PC-9 (cell line): ENCODE measurements at regions not wholly inside any gene's neighbourhood (a gene's known extent, or its start where the extent isn't known, plus 50 kb on each side); places are given as distances from the start of the nearest gene placed in this dataset.

Experiments used
- BruUV-seq: library from RNA; stranded (reverse); fragments of 400-500 nt; replicated peaks from 2 replicates; lab custom pipeline; 2021; lab: Mats Ljungman, UMichigan
- CTCF ChIA-PET: fragments of 300-600 bp; sonication (Branson Sonifier 250); formaldehyde crosslinking; loops from one replicate; lab custom pipeline; 2022; ENCODE audit warnings: antibody characterized with exemption; lab: Charles Lee
- POLR2A ChIA-PET: fragments of 300-600 bp; sonication (Branson Sonifier 250); formaldehyde crosslinking; loops from one replicate; lab custom pipeline; 2022; ENCODE audit warnings: antibody characterized with exemption; ENCODE audit not compliant: unreplicated experiment; lab: Charles Lee
- DNase-seq, 2 experiments: peaks; one replicate each; pipeline versions ENCODE4 v3.0.0 to v3.0.0-alpha.2; 2015 to 2022; ENCODE audit warnings: mixed read lengths in 1 of 2
- H2AFZ ChIP-seq: fragments of 200-600 bp; sonication (generic); 2 replicates; pipeline ENCODE4 v1.8.1; 2017; ENCODE audit warnings: antibody characterized with exemption
- H3F3A ChIP-seq: fragments of 200-600 bp; sonication (generic); 2 replicates; pipeline ENCODE4 v1.8.1; 2017; ENCODE audit warnings: antibody characterized with exemption, mild to moderate bottlenecking, low read depth; ENCODE audit not compliant: insufficient read depth
- H3K27ac ChIP-seq: fragments of 200-600 bp; sonication (generic); 2 replicates; pipeline ENCODE4 v1.6.1; 2016; ENCODE audit warnings: mixed run types
- H3K27me3 ChIP-seq: fragments of 200-600 bp; sonication (generic); 2 replicates; pipeline ENCODE4 v1.6.1; 2016; ENCODE audit warnings: low read depth, mixed run types; ENCODE audit not compliant: insufficient read depth
- H3K36me3 ChIP-seq: fragments of 200-600 bp; sonication (generic); 2 replicates; pipeline ENCODE4 v1.6.1; 2016; ENCODE audit warnings: low read depth, mixed run types
- H3K4me1 ChIP-seq: fragments of 200-600 bp; sonication (generic); replicated peaks from 2 replicates; pipeline ENCODE4 v1.6.1; 2016; ENCODE audit warnings: mixed run types; ENCODE audit not compliant: insufficient read depth
- H3K4me2 ChIP-seq: fragments of 200-600 bp; sonication (generic); 2 replicates; pipeline ENCODE4 v1.6.1; 2017; ENCODE audit warnings: mixed run types
- H3K4me3 ChIP-seq: fragments of 200-600 bp; sonication (generic); 2 replicates; pipeline ENCODE4 v1.6.1; 2016; ENCODE audit warnings: mixed run types
- H3K79me2 ChIP-seq: fragments of 200-600 bp; sonication (generic); 2 replicates; pipeline ENCODE4 v1.6.1; 2017; ENCODE audit warnings: low read depth, mixed run types
- H3K9me2 ChIP-seq: fragments of 200-600 bp; sonication (generic); 2 replicates; pipeline ENCODE4 v1.8.1; 2017; ENCODE audit warnings: mild to moderate bottlenecking; ENCODE audit not compliant: insufficient read depth
- H3K9me3 ChIP-seq: fragments of 200-600 bp; sonication (generic); 2 replicates; pipeline ENCODE4 v1.8.1; 2016; ENCODE audit warnings: low read depth; ENCODE audit not compliant: insufficient read depth
- H4K20me1 ChIP-seq: fragments of 200-600 bp; sonication (generic); 2 replicates; pipeline ENCODE4 v1.8.1; 2017; ENCODE audit not compliant: insufficient read depth
- CTCF ChIP-seq: fragments of 200-600 bp; sonication (generic); conservative IDR thresholded peaks from 2 replicates; pipeline ENCODE4 v1.6.1; 2017; ENCODE audit warnings: mixed run types, antibody characterized with exemption, mild to moderate bottlenecking, moderate library complexity
- EZH2 ChIP-seq: fragments of 200-600 bp; sonication (generic); IDR thresholded peaks from 2 replicates; pipeline ENCODE4 v1.8.0; 2017; ENCODE audit warnings: antibody characterized with exemption, low read depth
- intact Hi-C: fragments of 100-400 bp; cut with micrococcal nuclease; formaldehyde crosslinking; loops from one replicate; pipeline ENCODE4 v1.10.0; 2022; ENCODE audit not compliant: unreplicated experiment

DNA sequence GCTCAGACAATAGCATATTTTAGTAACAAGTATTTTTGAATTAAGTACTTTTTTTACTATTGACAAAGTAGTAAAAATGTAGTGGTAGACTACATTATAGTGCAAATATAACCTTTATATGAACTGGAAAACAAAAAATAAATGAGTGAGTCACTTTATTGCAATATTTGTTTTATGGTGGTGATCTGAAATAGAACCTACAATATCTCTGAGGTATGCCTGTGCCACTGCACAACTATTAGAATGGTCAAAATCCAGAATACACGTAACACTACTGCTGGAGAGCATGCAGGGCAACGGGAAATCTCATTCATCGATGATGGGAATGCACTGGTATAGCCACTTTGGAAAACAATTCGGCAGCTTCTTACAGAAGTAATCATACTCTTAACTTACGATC, 349.0 kb upstream of the NCAM2 start:
- H3K4me2 ChIP-seq, result no peak overlapping the region
- intact Hi-C loops, result no loop called here
- H3K4me3 ChIP-seq, result no peak overlapping the region
- no peaks in the 10 kb centered on the region for H4K20me1 ChIP-seq
- no peaks in the 10 kb centered on the region for H3K9me3 ChIP-seq
- H3K36me3 ChIP-seq, result no peaks in the 10 kb centered on the region
- DNase-seq, result no peak
- no peaks in the 10 kb centered on the region for H3K9me2 ChIP-seq
- BruUV-seq, result no TSS peak
- CTCF ChIA-PET, result no interaction called here
- H3K79me2 ChIP-seq, result no peaks in the 10 kb centered on the region
- POLR2A ChIA-PET, result no interaction called here
- H3K4me1 ChIP-seq, result no peaks in the 10 kb centered on the region
- H3K27me3 ChIP-seq, result no peaks in the 10 kb centered on the region
- no peak overlapping the region for H3K27ac ChIP-seq
- H2AFZ ChIP-seq, result no peak overlapping the region
- no peaks in the 10 kb centered on the region for H3F3A ChIP-seq
- TF ChIP-seq EZH2 (no peak), CTCF (no peak)

DNA sequence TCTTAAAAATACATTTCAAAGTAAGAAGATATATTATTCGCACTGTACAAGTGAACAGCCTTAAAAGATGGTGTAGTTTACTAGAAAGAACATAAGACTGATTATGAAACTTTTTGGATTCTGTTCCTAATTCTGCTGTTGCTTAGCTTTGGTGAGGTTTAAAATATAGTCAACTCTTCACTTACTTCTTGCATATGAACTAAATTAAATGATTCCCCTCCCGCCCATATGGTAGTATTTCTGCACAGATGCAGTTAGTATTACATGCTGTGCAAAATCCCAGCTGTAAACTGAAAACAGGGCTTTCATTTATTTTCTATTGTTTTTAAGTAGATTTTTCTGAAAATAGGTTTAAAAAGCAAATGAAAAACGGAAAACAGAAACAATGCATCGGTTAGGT, 345.4 kb upstream of the NCAM2 start:
- no peak overlapping the region for H3K27ac ChIP-seq

DNA sequence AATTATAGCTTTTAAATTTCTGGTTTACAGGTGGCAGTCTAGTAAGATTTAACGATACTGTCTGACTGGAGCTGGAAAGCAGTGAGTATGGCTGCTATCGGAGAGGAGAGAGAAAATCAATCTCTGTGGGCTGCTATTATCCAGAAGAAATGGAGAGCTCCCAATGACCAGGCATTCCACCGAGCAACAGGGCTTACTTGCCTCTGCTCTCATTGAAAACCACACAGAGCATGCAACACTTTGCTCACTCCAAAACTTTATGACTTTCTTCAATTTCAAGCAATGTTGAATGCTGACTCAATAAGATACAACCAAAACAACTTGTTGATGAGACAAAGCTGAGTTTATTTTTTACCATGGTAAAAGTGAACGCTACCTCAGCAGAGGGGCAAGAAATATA, 337.0 kb upstream of the NCAM2 start:
- no peak for DNase-seq
- H3K4me1 ChIP-seq, result no peaks in the 10 kb centered on the region
- intact Hi-C loops, result no loop called here
- no TSS peak for BruUV-seq
- H3K4me2 ChIP-seq, result no peak overlapping the region
- ChIA-PET POLR2A (no interaction called here), CTCF (no interaction called here)
- no peaks in the 10 kb centered on the region for H3K36me3 ChIP-seq
- no peaks in the 10 kb centered on the region for H3K9me3 ChIP-seq
- H3F3A ChIP-seq, result no peaks in the 10 kb centered on the region
- no peak overlapping the region for H3K4me3 ChIP-seq
- TF ChIP-seq CTCF, result no peak
- TF ChIP-seq EZH2, result no peak
- no peaks in the 10 kb centered on the region for H3K79me2 ChIP-seq
- H3K27ac ChIP-seq, result no peak overlapping the region
- no peaks in the 10 kb centered on the region for H3K9me2 ChIP-seq
- H3K27me3 ChIP-seq, result no peaks in the 10 kb centered on the region
- H2AFZ ChIP-seq, result no peak overlapping the region
- no peaks in the 10 kb centered on the region for H4K20me1 ChIP-seq

More for the DNA sequence above, 345.4 kb upstream of the NCAM2 start:
- no peak overlapping the region for H2AFZ ChIP-seq
- intact Hi-C loops, result no loop called here
- H3K4me3 ChIP-seq, result no peak overlapping the region
- no peaks in the 10 kb centered on the region for H3K27me3 ChIP-seq
- CTCF ChIA-PET, result no interaction called here
- no peak for DNase-seq
- no peaks in the 10 kb centered on the region for H3K79me2 ChIP-seq
- H3K4me1 ChIP-seq, result no peaks in the 10 kb centered on the region
- H3K4me2 ChIP-seq, result no peak overlapping the region
- no peaks in the 10 kb centered on the region for H4K20me1 ChIP-seq
- POLR2A ChIA-PET, result no interaction called here
- H3K9me2 ChIP-seq, result no peaks in the 10 kb centered on the region
- TF ChIP-seq EZH2, result no peak
- no peak for TF ChIP-seq CTCF
- no peaks in the 10 kb centered on the region for H3F3A ChIP-seq
- H3K9me3 ChIP-seq, result no peaks in the 10 kb centered on the region
- BruUV-seq, result no TSS peak
- H3K36me3 ChIP-seq, result no peaks in the 10 kb centered on the region
